ENCODE measurements at regions not wholly inside any gene's neighbourhood (a gene's known extent, or its start where the extent isn't known, plus 50 kb on each side); places are given as distances from the start of the nearest gene placed in this dataset.
A peak's percentile ranks its signal among the peaks of the same experiment; 100 is the strongest.

GRCh38 chr22:19631899-19632667 is 82.2 kb upstream of the SEPTIN5 start:
- Histone ChIP-seq H3K4me1 (ENCODE audit: insufficient read depth, low read length) (no peaks in the 10 kb centered on the region), H3K9me3 (ENCODE audit: insufficient read depth, low read length, severe bottlenecking) (no peaks in the 10 kb centered on the region), H3K9ac (ENCODE audit: low read depth, low read length) (no peak overlapping the region), H4K20me1 (ENCODE audit: insufficient read depth, low read length) (no peaks in the 10 kb centered on the region), H3K4me2 (ENCODE audit: insufficient read depth, low read length) (no peak overlapping the region), H2AFZ (ENCODE audit: low read depth, low read length) (no peak overlapping the region), H3K27me3 (ENCODE audit: insufficient read depth, low read length, poor library complexity) (no peaks in the 10 kb centered on the region), H3K79me2 (ENCODE audit: insufficient read depth, low read length) (no peaks in the 10 kb centered on the region), H3K36me3 (ENCODE audit: insufficient read depth, low read length) (no peaks in the 10 kb centered on the region), H3K4me3 (ENCODE audit: low read depth in 1 of 2, low read length in 2 of 2) (no peak overlapping the region), H3K27ac (ENCODE audit: low read length) (no peak overlapping the region)
- DNase-seq (peak; percentile 41), ATAC-seq (ENCODE audit: insufficient read depth, low read depth) (peak; percentile 60; the same call in 2 of the 3 replicates)
- TF ChIP-seq, protein P1, sequence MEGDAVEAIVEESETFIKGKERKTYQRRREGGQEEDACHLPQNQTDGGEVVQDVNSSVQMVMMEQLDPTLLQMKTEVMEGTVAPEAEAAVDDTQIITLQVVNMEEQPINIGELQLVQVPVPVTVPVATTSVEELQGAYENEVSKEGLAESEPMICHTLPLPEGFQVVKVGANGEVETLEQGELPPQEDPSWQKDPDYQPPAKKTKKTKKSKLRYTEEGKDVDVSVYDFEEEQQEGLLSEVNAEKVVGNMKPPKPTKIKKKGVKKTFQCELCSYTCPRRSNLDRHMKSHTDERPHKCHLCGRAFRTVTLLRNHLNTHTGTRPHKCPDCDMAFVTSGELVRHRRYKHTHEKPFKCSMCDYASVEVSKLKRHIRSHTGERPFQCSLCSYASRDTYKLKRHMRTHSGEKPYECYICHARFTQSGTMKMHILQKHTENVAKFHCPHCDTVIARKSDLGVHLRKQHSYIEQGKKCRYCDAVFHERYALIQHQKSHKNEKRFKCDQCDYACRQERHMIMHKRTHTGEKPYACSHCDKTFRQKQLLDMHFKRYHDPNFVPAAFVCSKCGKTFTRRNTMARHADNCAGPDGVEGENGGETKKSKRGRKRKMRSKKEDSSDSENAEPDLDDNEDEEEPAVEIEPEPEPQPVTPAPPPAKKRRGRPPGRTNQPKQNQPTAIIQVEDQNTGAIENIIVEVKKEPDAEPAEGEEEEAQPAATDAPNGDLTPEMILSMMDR (IDR thresholded peaks at IDR 0.05; ENCODE audit: borderline replicate concordance, extremely low read depth, low read length, poor library complexity, severe bottlenecking): peak; percentile 50
- no peak for TF ChIP-seq EZH2 (IDR thresholded peaks at IDR 0.05; ENCODE audit: borderline replicate concordance, low read depth, low read length, severe bottlenecking)

DNA sequence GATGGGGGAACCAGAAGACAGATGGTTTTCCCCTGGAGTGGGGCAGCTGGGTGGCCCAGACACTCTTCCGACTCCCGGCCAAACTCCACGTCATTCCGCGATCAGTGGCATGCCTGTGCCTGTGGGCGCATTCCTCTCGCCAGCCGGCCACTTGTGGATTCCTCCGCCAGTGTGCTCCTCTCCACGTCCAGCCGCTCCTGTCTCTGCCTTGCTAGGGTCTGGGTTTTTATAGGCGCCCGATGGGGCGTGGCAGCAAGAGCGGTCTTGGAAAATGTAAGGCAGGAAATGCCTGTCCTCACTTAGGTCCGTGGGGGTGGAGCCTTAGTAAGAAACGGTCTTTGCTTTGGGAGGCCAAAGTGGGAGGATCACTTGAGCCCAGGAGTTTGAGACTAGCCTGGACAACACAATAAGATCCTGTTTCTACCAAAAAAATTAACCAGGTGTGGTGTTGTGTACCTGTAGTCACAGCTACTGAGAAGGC is 81.6 kb upstream of the SEPTIN5 start:
- no peak overlapping the region for H3K4me2 ChIP-seq (ENCODE audit: insufficient read depth, low read length)
- no peak for DNase-seq
- no peak for ATAC-seq (ENCODE audit: insufficient read depth, low read depth)

DNA sequence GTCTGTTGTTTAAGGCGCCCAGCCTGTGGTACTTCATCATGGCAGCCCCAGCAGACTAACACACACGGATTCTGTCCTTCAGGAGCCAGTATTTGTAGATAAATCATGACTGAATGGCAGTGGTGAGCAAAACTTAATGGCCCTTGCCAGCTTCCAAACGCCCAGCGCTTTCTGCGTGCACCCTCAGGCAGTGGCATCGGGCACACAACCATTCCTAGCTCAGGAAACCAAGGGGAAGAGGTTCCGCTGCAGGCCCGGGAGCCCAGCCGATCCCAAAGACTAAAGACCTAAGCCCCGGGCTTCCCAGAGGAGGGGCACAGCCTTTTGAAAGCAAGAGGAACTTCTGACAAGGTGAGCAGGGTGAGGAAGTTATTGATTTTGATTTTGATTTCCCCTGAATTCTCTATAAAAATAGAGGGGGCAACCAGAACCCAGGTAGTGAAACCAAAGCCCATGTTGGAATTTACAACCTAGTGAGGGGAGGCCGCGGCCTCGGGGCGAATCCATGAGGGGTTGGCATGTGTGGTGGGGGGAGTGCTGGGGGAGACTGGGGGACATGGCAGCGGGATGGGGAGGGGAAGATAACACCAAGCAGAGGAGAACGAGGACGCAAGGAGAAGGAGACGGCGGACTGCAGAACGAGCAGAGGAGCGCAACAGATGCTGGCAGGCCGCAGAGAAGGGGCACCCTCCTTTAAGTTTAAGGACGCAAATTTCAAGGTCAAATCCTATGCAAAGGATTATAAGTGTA is 79.9 kb upstream of the SEPTIN5 start:
- Histone ChIP-seq H3K27ac (ENCODE audit: low read length) (no peak overlapping the region), H3K9ac (ENCODE audit: low read depth, low read length) (no peak overlapping the region), H3K79me2 (ENCODE audit: insufficient read depth, low read length) (no peaks in the 10 kb centered on the region), H3K9me3 (ENCODE audit: insufficient read depth, low read length, severe bottlenecking) (no peaks in the 10 kb centered on the region), H3K36me3 (ENCODE audit: insufficient read depth, low read length) (no peaks in the 10 kb centered on the region), H2AFZ (ENCODE audit: low read depth, low read length) (no peak overlapping the region), H3K27me3 (ENCODE audit: insufficient read depth, low read length, poor library complexity) (no peaks in the 10 kb centered on the region), H4K20me1 (ENCODE audit: insufficient read depth, low read length) (no peaks in the 10 kb centered on the region), H3K4me1 (ENCODE audit: insufficient read depth, low read length) (no peaks in the 10 kb centered on the region), H3K4me3 (ENCODE audit: low read depth in 1 of 2, low read length in 2 of 2) (no peak overlapping the region), H3K4me2 (ENCODE audit: insufficient read depth, low read length) (no peak overlapping the region)
- DNase-seq (no peak), ATAC-seq (ENCODE audit: insufficient read depth, low read depth) (no peak)
- no peak for TF ChIP-seq EZH2 (IDR thresholded peaks at IDR 0.05; ENCODE audit: borderline replicate concordance, low read depth, low read length, severe bottlenecking)
- TF ChIP-seq, protein P1 (IDR thresholded peaks at IDR 0.05; ENCODE audit: borderline replicate concordance, extremely low read depth, low read length, poor library complexity, severe bottlenecking): no peak

More for the DNA sequence above, 81.6 kb upstream of the SEPTIN5 start:
- Histone ChIP-seq H3K9ac (ENCODE audit: low read depth, low read length) (no peak overlapping the region), H3K27me3 (ENCODE audit: insufficient read depth, low read length, poor library complexity) (no peaks in the 10 kb centered on the region), H3K36me3 (ENCODE audit: insufficient read depth, low read length) (no peaks in the 10 kb centered on the region), H3K9me3 (ENCODE audit: insufficient read depth, low read length, severe bottlenecking) (no peaks in the 10 kb centered on the region), H2AFZ (ENCODE audit: low read depth, low read length) (no peak overlapping the region), H4K20me1 (ENCODE audit: insufficient read depth, low read length) (no peaks in the 10 kb centered on the region), H3K27ac (ENCODE audit: low read length) (no peak overlapping the region), H3K79me2 (ENCODE audit: insufficient read depth, low read length) (no peaks in the 10 kb centered on the region), H3K4me3 (ENCODE audit: low read depth in 1 of 2, low read length in 2 of 2) (no peak overlapping the region), H3K4me1 (ENCODE audit: insufficient read depth, low read length) (no peaks in the 10 kb centered on the region)
- no peak for TF ChIP-seq EZH2 (IDR thresholded peaks at IDR 0.05; ENCODE audit: borderline replicate concordance, low read depth, low read length, severe bottlenecking)
- TF ChIP-seq, protein P1 (IDR thresholded peaks at IDR 0.05; ENCODE audit: borderline replicate concordance, extremely low read depth, low read length, poor library complexity, severe bottlenecking): no peak
